ENCODE measurements at regions not wholly inside any gene's neighbourhood (a gene's known extent, or its start where the extent isn't known, plus 50 kb on each side); places are given as distances from the start of the nearest gene placed in this dataset.

DNA sequence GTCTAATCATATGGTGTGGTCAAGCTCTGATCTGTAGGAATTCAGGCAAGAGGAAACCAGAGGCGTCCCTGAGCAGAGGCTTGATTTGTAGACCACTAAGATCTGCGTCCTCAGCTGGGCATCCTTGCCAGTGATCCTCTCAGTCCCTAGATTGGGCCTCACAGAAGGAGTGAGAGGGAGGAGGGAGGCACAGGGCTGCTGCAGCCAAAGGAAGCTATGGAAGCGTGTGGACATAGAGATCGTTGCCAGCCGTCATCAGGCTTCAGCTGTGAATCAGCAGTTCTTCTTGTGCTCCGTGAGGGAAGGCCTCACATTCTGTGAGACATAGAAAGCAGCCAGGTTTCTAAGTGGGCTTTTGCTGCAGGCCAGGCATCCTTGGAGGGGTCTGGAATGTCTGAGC is 254.6 kb upstream of the KIRREL3 start:
- no peak for DNase-seq (ENCODE audit: low read depth, low spot score)
- no peak overlapping the region for H3K27ac ChIP-seq

DNA sequence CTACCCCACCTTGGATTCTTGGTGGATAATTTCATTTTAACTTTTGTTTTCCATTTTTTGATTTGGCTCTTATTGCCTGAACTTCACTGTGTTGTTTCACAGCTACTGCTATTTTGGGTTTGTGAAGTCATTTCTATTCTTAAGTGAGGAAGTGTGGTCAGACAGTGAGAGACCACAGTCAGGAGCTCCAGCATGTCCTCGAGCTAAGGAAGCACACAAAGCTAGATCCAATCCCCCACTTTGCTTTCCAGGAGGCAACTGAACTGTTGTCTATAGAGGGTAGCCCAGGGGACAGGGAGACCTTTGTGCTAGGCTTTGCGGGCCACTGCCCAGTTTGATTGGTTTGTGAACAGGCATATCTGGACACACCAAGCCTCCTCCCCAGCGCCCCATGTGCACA is 251.8 kb upstream of the KIRREL3 start:
- no peak overlapping the region for H3K27ac ChIP-seq
- no peak for DNase-seq (ENCODE audit: low read depth, low spot score)

DNA sequence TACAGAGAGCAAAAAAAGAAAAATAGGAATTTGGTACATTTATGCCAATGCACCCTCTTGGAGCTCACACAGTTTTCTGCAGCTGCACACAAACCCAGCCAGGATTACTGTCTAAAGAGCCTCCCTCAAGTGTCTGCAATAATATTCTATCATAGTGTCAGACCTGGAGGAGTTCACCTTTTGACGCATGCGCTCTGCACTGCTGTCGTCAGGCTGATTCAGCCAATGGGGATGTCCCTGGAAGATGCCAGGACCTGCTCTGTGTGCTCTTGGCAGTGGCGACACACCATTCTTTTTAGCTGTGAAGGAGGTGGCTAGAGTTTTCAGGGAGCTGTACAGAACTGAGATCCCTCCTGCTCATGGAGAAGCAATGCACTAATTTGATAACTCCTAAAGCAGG is 249.0 kb upstream of the KIRREL3 start:
- no peak for DNase-seq (ENCODE audit: low read depth, low spot score)

DNA sequence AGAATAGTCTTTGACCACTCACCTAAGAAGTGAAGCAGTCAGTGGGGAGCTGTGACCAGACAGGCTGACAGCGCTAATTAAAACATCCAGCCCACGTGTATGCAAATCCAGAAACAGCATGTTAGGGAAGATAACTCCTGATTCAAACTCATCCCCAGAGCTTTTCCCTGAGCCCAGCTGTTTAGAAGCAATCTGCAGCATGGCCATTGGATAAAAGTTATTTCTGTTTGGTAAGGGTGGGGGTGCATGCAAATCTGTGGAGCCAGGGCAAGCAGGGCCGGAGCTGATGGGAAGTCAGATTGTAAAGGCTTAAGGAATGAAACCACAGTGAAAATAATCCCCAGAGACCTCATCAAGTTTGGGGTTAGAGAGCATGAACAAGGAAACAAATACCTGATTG is 247.9 kb upstream of the KIRREL3 start:
- H3K27ac ChIP-seq = no peak overlapping the region
- no peak for DNase-seq (ENCODE audit: low read depth, low spot score)

More for the DNA sequence above, 249.0 kb upstream of the KIRREL3 start:
- H3K27ac ChIP-seq = no peak overlapping the region

DNA sequence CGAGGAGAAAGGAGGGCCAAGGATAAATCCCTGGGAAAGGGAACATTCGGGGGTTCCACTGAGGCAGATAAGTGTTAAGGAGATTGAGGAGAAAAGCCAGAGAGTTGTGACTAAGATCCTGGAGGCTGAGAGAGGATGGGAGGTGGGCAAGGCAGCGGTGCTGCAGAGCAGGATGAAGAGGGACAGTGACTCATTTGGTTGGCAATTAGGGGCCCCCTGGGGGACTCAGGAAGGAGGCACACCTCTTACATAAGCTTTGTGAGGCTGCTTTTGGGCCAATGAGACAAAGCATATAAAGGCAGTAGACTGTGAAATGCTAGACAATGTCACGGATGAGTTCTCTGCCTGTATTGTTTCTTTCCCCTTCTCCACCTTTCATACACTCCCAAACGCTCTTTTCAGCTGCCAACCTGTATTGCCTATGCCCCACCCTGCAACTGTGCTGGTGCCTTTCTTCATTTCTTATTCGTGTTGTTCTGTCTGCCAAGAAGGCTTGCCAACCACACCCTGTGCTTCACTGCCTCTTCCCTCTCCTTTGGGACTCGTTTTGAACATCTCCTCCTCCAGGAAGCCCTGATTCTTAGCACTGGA is 246.8 kb upstream of the KIRREL3 start:
- no peak for DNase-seq (ENCODE audit: low read depth, low spot score)
- no peak overlapping the region for H3K27ac ChIP-seq

DNA sequence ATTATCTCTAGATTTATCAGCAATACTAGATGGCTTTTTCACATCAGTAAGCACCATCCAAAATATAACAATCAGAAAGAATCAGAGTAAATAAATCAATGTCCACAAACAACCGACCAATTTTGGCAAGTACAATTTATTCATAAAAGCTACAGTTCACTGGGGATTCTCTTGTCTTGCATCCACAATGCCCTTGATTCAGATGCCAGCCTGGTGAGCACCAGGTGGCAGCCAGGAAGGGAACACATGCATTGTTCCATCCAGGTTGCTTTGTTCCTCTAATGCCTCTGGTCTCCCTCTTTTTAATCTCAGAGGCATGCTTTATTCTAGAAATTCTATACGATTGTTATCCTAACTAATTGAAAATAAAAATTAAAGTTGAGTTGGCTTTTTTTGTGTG is 242.1 kb upstream of the KIRREL3 start:
- no peak overlapping the region for H3K27ac ChIP-seq
- no peak for DNase-seq (ENCODE audit: low read depth, low spot score)

DNA sequence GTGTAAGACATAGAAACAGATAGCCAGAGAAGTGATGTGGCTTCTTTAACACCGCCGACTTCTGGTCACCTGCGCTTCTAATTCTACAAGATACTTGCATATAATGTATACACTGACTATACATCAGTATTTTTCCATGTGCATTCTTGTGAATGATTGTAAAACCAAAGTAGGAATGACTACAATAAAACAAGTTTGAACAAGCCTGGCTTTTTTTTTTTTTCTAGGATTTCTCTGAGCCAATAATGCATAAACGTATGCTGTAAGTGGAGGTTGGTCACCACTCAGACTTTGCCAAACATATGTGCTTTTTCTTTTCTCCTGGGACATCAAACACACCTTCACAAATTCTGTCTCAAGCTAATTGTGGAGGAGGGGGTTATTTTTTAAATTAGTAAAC is 237.8 kb upstream of the KIRREL3 start:
- peak; percentile 1 for DNase-seq (ENCODE audit: low read depth, low spot score)
- no peak overlapping the region for H3K27ac ChIP-seq

DNA sequence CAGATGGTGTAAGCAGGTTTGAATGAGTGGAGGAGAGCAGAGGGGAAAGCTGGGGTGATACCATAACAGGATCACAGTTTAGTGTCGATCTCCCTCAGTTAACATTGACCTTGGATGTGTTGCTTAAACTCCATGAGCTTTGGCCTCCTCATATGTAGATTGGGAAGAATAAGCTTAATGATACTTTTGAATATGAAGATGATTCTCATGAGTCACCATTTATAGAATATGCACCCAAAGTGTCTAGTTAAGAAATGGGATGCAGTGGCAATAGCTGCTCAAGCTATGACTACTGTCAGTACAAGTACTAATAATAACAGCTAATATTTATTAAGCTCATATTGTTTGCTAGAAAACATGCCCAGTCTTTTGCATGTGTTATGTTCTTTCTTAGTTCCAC is 236.2 kb upstream of the KIRREL3 start:
- no peak for DNase-seq (ENCODE audit: low read depth, low spot score)
- no peak overlapping the region for H3K27ac ChIP-seq

DNA sequence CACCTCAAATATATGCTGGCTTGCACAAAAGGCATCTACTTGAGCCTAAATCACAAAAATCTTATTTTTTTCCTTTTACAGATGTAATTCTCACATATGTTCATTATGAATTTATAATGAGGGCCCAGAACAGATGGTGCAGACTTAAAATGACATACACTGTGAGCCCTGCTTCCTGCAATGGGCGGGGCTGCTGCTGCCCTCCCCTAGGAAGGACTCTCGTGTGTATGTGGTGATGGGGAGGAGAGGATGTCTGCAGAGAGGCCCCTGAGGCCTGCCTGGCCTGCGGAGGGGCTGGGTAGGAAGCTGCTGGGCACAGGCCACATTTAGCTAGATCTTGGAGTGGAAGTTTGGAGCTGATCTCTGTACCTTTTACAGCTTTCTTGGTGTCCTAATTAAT is 233.4 kb upstream of the KIRREL3 start:
- H3K27ac ChIP-seq = no peak overlapping the region
- DNase-seq (ENCODE audit: low read depth, low spot score) = no peak

DNA sequence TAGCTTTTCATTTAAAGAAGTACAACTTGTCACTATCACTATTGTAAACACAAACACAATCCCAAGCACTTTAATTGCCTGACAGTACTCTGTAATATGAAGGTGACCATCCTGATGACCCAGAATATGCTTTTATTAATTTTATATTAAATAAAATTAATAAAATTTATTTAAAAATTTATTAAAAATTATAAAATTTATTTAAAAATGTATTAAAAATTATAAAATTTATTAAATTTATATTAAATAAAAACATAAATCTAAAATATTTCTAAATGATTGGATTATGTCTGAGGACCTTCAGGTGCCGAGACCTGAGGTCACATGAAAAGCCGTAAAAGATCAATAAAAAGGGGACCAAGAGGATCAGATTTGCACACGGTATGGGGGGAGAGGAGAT is 229.8 kb upstream of the KIRREL3 start:
- no peak overlapping the region for H3K27ac ChIP-seq
- DNase-seq (ENCODE audit: low read depth, low spot score) = no peak

DNA sequence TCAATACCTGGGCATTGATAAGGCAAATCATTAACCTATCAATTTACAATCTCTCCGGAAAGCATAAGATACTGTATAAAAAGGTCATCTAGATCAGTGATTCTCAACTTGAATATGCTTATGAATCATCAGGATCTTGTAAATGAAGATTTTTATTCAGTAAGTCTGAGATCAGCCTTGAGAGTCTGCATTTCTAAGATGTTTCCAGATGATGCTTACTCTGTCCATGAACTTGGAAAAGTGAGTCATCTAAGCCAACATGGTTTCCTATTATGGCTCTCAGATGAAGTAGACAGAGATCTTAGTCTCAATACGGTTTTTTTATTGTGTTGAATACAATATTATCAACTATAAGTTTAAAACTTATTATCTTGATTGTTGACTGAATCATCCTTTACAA is 226.4 kb upstream of the KIRREL3 start:
- DNase-seq (ENCODE audit: low read depth, low spot score) = no peak
- H3K27ac ChIP-seq = no peak overlapping the region

DNA sequence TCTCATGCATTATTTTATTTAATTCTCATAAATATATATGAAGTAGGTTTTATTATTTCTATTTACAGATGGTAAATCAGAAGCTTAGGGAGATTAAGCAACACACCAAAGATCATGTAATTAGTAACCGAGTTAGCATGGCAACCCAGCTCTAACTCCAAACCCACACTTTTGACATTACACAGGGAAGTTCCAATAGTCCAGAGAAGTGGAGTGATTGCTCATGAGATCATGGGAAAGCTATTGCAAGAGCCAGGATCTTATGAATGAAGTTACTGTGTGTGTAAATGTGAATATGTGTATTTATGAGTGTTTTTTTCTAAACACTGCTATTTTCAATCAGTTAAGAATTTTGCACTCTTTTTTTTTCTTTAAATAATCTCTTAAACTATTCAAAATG is 225.8 kb upstream of the KIRREL3 start:
- no peak for DNase-seq (ENCODE audit: low read depth, low spot score)
- no peak overlapping the region for H3K27ac ChIP-seq

DNA sequence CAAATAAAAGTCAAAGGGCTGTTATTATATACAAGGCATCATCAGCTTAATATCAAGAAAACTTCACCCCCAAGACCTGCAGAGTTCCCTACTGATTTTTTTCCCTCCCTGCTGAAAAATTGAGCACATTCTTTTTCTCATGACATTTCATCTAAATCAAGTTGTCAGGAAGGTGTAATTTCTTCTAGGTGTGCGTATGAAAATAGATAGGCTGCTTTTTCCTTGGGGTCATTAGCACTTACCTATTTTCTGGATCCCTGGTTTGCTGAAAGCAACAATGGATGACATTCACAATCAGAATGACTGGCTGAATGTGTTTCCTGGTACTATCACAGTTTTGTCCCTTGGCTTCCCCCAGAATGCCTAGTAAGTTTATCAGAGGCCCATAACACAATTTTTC is 225.0 kb upstream of the KIRREL3 start:
- DNase-seq (ENCODE audit: low read depth, low spot score) = no peak
- H3K27ac ChIP-seq = no peak overlapping the region

DNA sequence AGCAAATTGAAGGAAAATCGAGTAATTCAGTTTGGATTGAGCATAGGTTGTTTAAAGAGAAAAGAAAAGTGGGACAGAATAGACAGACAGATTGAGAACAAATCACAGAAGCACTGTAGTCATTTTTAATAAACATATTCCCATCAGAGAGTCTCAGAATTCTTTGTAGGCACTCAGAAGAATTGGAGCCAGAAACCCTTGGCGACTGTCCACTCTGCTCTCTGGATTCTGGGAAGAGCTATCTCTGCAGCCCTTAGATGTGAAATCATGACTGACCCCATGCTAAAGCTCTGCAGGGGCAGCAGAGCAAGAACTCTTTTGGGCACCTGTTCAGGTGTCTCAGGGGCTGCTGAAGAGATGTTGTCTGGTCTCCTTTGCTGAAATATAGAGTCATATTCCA is 223.7 kb upstream of the KIRREL3 start:
- H3K27ac ChIP-seq = no peak overlapping the region
- DNase-seq (ENCODE audit: low read depth, low spot score) = no peak

DNA sequence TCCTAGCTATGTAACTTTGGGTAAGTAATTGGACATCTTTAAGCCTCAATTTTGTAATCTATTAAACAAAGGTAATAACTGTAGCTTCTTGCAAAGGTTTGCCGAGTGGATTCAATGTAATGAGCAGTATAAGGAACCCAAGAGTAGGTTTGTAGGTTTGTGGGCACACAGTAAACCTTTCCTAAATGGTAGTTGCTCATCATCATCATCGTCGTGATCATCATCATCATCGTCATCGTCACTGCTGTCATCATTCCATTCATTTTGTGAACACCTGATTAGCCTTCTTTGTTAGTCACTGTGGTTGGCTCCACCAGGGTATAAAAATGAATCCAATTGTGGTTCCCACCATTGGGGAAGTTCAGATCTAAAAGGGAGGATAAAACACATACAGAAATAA is 223.1 kb upstream of the KIRREL3 start:
- H3K27ac ChIP-seq = no peak overlapping the region
- no peak for DNase-seq (ENCODE audit: low read depth, low spot score)

DNA sequence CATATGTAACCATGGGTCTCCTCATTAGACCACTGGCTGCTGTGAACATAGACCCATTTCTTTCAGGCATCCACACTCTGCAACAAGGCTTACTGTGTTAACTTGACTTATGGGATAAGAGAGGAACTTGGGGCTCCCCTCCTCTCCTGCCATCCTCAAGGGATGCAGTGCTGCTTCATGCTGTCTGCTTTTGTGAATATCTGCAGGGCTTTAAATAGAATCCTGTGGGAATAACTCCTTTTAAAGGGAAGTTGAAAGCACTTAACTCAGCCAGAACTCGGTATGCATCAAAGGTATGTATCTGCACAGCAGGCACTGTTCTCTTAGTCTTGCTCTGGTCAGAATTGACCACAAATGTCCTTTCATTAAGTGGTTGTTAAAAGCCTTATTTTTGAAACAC is 222.5 kb upstream of the KIRREL3 start:
- no peak overlapping the region for H3K27ac ChIP-seq
- DNase-seq (ENCODE audit: low read depth, low spot score) = no peak

DNA sequence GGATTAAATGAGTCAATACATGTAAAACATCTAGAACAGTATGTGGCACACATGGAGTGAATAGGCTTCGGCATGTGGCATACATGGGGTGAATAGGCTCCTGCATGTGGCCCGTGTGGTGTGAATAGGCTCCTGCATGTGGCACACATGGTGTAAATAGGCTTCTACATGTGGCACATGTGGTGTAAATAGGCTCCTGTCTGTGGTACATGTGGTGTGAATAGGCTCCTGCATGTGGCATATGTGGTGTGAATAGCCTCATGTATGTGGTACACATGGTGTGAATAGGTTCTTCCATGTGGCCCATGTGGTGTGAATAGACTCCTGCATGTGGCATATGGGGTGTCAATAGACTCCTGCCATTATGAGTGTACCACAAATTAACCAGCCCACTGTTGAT is 219.1 kb upstream of the KIRREL3 start:
- DNase-seq (ENCODE audit: low read depth, low spot score) = no peak
- no peak overlapping the region for H3K27ac ChIP-seq

DNA sequence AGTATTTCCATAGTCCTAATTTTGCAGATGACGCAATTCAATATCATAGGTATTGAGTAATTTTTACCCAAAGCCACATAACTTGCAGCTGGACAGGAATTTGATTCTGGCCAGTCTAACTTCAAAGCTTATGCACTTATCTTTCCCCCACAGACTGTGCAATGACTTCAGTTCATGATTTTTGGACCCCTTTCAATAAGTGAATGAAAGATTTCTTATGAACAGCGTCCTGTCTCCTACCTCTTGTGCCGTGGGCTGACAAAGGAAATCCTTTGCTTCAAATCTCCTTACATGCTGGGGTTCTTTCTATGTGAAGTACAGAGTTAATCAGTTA is 217.7 kb upstream of the KIRREL3 start:
- DNase-seq (ENCODE audit: low read depth, low spot score) = no peak
- H3K27ac ChIP-seq = no peak overlapping the region

DNA sequence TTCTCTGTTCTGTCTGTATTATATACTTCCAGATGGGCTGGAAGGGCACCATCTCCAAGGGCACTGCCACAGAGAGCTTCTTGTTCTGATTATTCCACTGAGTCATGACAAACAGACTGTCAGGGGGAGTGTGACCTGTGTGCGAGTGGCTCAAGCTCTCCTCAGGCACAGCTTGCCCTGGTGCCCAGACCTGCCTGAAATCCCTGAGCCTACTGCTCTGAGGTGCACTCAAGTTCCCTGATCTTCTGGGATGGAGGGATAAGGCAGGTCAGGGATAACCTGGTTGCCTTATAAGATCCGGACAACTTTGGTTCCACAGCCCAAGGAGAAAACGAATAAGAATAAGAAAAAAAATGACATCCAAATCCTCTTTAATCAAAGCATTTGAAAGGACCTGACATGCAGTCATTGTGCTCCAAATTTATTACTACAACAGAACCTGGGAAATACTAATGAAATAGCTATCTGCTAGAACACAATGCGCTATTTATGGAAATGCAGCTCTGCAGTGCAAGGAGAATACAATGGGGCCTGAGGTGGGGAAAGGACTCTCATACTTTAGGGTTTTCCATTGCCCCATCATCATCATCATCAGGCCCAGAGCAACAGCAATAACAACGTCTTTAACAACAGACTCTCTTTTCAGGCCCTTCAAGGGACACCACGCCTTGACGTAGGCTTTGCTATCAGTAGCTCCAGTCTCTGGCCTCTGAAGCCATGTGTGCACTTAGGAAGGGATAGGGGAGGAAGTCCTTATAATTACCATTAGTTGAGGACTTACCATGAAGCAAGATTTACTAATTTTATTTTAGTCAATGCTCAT is 217.1 kb upstream of the KIRREL3 start:
- no peak for DNase-seq (ENCODE audit: low read depth, low spot score)
- H3K27ac ChIP-seq = no peak overlapping the region

DNA sequence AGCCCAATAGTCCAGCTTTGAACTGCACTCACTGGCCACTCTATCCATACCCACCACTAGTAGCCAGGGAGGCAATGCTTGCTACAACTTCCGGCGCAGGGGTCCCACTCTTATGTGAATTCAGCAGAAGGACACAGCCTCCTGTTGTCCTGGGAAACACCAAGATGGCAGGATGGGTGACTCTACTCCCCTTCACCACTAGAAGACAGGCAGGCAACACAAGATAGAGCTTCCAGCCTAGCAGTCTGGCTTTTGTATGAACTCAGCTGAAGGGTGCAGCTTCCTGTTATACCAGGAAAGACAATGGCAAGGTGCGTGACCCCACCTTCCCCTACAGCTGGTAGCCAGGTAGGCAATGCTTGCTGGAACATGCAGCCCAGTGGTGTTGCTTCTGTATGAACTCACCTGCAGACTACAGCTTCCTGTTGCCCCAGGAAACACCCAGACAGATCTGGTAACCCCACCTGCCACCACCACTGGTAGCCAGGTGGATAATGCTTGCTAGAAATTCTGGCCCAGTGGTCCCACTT is 205.2 kb upstream of the KIRREL3 start:
- no peak for DNase-seq (ENCODE audit: low read depth, low spot score)
- no peak overlapping the region for H3K27ac ChIP-seq

DNA sequence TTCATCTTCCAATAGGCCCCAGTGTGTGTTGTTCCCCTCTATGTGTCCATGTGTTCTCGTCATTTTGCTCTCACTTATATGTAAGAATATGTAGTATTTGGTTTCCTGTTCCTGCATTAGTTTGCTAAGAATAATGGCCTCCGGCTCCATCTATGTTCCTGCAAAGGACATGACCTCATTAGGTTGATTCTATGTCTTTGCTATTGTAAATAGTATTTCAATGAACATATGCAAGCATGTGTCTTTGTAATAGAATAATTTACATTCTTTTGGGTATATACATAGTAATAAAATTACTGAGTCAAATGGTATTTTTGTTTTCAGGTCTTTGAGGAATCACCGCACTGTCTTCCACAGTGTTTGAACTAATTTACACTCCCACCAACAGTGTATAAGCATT is 202.9 kb upstream of the KIRREL3 start:
- H3K27ac ChIP-seq = no peak overlapping the region
- no peak for DNase-seq (ENCODE audit: low read depth, low spot score)

DNA sequence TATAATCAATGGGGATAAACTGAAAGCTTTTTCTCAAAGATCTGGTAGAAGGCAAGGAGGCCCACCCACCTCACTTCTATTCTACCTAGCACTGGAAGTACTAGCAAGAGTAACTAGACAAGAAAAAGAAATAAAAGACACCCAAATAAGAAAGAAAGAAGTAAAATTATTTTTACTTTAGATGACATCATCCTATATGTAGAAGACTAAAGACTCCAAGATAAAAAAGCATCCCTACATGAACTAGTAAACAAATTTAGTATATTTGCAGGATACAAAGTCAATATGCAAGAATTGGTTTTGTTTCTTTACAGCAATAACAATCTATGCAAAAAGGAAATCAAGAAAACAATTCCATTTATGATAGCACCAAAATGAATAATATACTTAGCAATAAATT is 201.5 kb upstream of the KIRREL3 start:
- H3K27ac ChIP-seq = no peak overlapping the region
- no peak for DNase-seq (ENCODE audit: low read depth, low spot score)

All from epithelial cell of prostate (primary cell).